NCI-H1105 treated with DMSO at 0.1 percent for 48 hours (cell line): ENCODE measurements at regions not wholly inside any gene's neighbourhood (a gene's known extent, or its start where the extent isn't known, plus 50 kb on each side); places are given as distances from the start of the nearest gene placed in this dataset.
"Not testable (repeated sequence)": the region's sequence is repeated elsewhere in the genome, so short reads cannot be mapped to it uniquely, and the experiment has no call there.

Experiments
- DNase-seq: peaks from one replicate; lab custom pipeline; 2025; lab: John Stamatoyannopoulos, UW

- not testable (repeated sequence) for DNase-seq
Observed at GRCh38 chr4:3926969-3927755, 161.0 kb downstream of the ADRA2C start.

GRCh38 chr4:3929431-3929830 is 163.2 kb downstream of the ADRA2C start:
- DNase-seq: not testable (repeated sequence)

- not testable (repeated sequence) for DNase-seq
Observed at GRCh38 chr4:3932734-3933133, 166.5 kb downstream of the ADRA2C start.

GRCh38 chr4:3935406-3935805 is 169.2 kb downstream of the ADRA2C start:
- not testable (repeated sequence) for DNase-seq

- DNase-seq: no peak
Observed at GRCh38 chr4:3936184-3936583, 170.0 kb downstream of the ADRA2C start.

- not testable (repeated sequence) for DNase-seq
Observed at GRCh38 chr4:3937849-3938562, 171.8 kb downstream of the ADRA2C start.

GRCh38 chr4:3938676-3939075 is 172.5 kb downstream of the ADRA2C start:
- not testable (repeated sequence) for DNase-seq

- not testable (repeated sequence) for DNase-seq
Observed at GRCh38 chr4:3939954-3940591, 173.9 kb downstream of the ADRA2C start.

GRCh38 chr4:3941735-3942522 is 175.7 kb downstream of the ADRA2C start:
- DNase-seq: not testable (repeated sequence)

GRCh38 chr4:3942569-3942971 is 176.4 kb downstream of the ADRA2C start:
- peak; percentile 51 for DNase-seq

GRCh38 chr4:3943051-3943450 is 176.9 kb downstream of the ADRA2C start:
- not testable (repeated sequence) for DNase-seq

GRCh38 chr4:3945511-3946290 is 179.5 kb downstream of the ADRA2C start:
- no peak for DNase-seq

- not testable (repeated sequence) for DNase-seq
Observed at GRCh38 chr4:3946553-3946952, 180.4 kb downstream of the ADRA2C start.

- DNase-seq: not testable (repeated sequence)
Observed at GRCh38 chr4:3947761-3948160, 181.6 kb downstream of the ADRA2C start.

- DNase-seq: not testable (repeated sequence)
Observed at GRCh38 chr4:3948210-3948609, 182.0 kb downstream of the ADRA2C start.

GRCh38 chr4:3949916-3950315 is 183.7 kb downstream of the ADRA2C start:
- not testable (repeated sequence) for DNase-seq

GRCh38 chr4:3952443-3953139 is 186.4 kb downstream of the ADRA2C start:
- not testable (repeated sequence) for DNase-seq

- DNase-seq: not testable (repeated sequence)
Observed at GRCh38 chr4:3953140-3953489, 186.9 kb downstream of the ADRA2C start.

- DNase-seq: peak; percentile 41
Observed at GRCh38 chr4:3954540-3955320, 188.5 kb downstream of the ADRA2C start.
